Duodenal mucosa (tissue), 2 donors: ENCODE measurements at regions not wholly inside any gene's neighbourhood (a gene's known extent, or its start where the extent isn't known, plus 50 kb on each side); places are given as distances from the start of the nearest gene placed in this dataset.
"Not testable (repeated sequence)": the region's sequence is repeated elsewhere in the genome, so short reads cannot be mapped to it uniquely, and the experiment has no call there.

ENCODE experiments used
- H3K27ac ChIP-seq: one replicate; pipeline ENCODE4 v1.7.0; 2013; ENCODE audit warnings: low read depth, low read length
- H3K27me3 ChIP-seq, 2 donors: one replicate each; pipeline ENCODE4 v1.7.0; 2013; ENCODE audit warnings: low read length in 2 of 2, control low read depth in 1 of 2; ENCODE audit not compliant: insufficient read depth in 2 of 2, control insufficient read depth in 1 of 2
- H3K36me3 ChIP-seq, 2 donors: one replicate each; pipeline ENCODE4 v1.7.0; 2013; ENCODE audit warnings: low read length in 2 of 2, control low read depth in 1 of 2; ENCODE audit not compliant: insufficient read depth in 2 of 2, control insufficient read depth in 1 of 2
- H3K4me1 ChIP-seq, 2 donors: one replicate each; pipeline ENCODE4 v1.7.0; 2013; ENCODE audit warnings: low read length in 2 of 2, control low read depth in 1 of 2; ENCODE audit not compliant: insufficient read depth in 2 of 2, control insufficient read depth in 1 of 2
- H3K4me3 ChIP-seq, 2 donors: one replicate each; pipeline ENCODE4 v1.7.0; 2013; ENCODE audit warnings: low read length in 2 of 2, low read depth in 1 of 2
- H3K9ac ChIP-seq, 2 donors: one replicate each; pipeline ENCODE4 v1.7.0; 2013; ENCODE audit warnings: low read length in 2 of 2, low read depth in 1 of 2
- H3K9me3 ChIP-seq, 2 donors: one replicate each; pipeline ENCODE4 v1.7.0; 2013; ENCODE audit warnings: low read length in 2 of 2, control low read depth in 1 of 2; ENCODE audit not compliant: control insufficient read depth in 1 of 2

DNA sequence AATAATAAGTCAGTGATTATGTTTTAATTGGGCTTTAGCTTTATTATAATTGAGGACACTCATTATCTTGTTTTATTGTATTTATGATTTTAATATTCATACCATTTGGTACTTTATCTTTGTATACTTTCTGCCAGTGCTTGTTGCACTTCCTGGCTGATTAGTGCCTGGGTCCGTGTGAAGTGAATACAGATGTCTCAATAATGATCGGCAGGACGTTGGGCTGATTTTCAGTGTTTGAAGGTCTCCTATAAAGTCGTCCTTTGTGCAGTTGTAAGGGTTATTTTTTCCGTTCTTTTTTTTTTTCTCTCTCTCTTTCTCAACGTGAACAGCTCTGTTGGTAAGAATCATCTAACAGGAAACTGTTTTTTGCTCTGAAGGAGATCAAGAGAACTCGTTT is 450.0 kb upstream of the POU3F2 start:
- Histone ChIP-seq H3K4me1 (no peaks in the 10 kb centered on the region), H3K4me3 (no peak overlapping the region), H3K36me3 (no peaks in the 10 kb centered on the region), H3K9me3 (peaks cover 0 to 3% of the 10 kb centered on the region in 2 donors), H3K27ac (no peak overlapping the region), H3K27me3 (no peaks in the 10 kb centered on the region), H3K9ac (no peak overlapping the region)

DNA sequence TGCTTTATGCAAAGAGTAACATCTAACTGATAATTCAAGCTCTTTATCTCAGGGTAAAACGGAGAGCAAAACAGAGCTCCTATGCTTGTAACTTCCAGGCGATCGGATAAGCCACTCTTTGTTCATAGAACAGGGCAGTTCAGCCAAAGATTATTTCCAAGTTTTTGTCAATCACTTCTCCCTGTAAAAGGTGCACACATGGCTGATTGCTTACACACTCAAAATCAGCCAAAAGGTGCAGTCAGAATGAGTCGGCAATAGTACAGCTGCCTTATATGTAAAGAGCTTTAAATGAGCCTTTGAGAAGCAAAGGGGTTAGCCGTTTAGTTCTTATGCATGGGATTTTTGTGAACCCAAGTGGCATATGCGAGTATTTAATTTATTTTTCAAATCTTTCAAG is 449.6 kb upstream of the POU3F2 start:
- no peaks in the 10 kb centered on the region for H3K4me1 ChIP-seq
- no peaks in the 10 kb centered on the region for H3K36me3 ChIP-seq
- H3K27ac ChIP-seq, result no peak overlapping the region
- no peak overlapping the region for H3K9ac ChIP-seq
- H3K9me3 ChIP-seq, result peaks cover 0 to 3% of the 10 kb centered on the region in 2 donors
- no peak overlapping the region for H3K4me3 ChIP-seq
- H3K27me3 ChIP-seq, result no peaks in the 10 kb centered on the region

DNA sequence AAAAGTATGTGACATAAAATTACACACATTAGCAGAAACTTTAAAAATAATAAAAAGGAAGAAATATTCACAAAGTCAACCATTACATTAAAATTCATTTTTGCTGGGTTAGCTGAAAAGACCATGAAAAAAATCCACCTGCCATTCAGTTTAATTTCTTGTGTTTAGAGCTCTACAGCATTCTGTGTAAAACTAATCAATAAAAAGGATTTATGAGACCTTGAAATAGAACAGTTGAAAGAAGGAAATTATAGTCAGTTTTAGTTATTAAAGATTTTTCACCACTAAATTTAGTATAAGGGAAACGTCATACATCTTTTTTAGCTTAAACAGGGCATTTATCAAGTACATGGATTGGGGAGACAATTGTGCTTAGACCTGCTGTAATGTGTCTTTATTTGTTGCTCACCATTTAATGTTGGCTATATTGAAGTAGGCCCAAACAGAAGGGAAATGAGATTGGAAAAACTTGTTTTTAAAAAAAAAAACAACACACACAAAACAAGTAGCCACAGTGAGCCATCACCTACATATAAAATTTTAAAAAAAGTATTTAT is 438.7 kb upstream of the POU3F2 start:
- H3K27me3 ChIP-seq, result no peaks in the 10 kb centered on the region
- no peaks in the 10 kb centered on the region for H3K4me1 ChIP-seq
- H3K36me3 ChIP-seq, result no peaks in the 10 kb centered on the region
- no peak overlapping the region for H3K4me3 ChIP-seq
- H3K9me3 ChIP-seq, result no peaks in the 10 kb centered on the region
- no peak overlapping the region for H3K9ac ChIP-seq
- H3K27ac ChIP-seq, result no peak overlapping the region

DNA sequence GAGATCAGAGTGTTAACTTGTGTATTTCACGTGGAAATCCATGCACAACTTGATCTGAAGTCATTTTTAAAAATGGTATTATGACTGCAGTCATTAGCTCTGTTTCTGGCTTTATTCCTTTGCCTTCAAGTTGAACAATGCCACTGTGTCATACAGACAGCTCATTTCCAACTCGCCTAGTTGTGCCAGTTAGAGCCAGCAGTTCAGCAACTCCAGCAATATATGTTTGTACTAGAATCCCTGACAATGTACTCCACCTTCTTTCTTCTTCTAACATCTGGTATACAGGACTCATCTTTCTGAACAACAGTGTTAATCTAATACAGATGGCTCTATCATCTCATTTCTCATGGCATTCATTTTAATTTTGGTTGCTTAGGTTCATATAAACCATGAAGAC is 418.3 kb upstream of the POU3F2 start:
- Histone ChIP-seq H3K27me3 (no peaks in the 10 kb centered on the region), H3K36me3 (no peaks in the 10 kb centered on the region), H3K4me3 (no peak overlapping the region), H3K9ac (no peak overlapping the region), H3K4me1 (no peaks in the 10 kb centered on the region), H3K9me3 (peaks cover 0 to 11% of the 10 kb centered on the region in 2 donors), H3K27ac (no peak overlapping the region)

DNA sequence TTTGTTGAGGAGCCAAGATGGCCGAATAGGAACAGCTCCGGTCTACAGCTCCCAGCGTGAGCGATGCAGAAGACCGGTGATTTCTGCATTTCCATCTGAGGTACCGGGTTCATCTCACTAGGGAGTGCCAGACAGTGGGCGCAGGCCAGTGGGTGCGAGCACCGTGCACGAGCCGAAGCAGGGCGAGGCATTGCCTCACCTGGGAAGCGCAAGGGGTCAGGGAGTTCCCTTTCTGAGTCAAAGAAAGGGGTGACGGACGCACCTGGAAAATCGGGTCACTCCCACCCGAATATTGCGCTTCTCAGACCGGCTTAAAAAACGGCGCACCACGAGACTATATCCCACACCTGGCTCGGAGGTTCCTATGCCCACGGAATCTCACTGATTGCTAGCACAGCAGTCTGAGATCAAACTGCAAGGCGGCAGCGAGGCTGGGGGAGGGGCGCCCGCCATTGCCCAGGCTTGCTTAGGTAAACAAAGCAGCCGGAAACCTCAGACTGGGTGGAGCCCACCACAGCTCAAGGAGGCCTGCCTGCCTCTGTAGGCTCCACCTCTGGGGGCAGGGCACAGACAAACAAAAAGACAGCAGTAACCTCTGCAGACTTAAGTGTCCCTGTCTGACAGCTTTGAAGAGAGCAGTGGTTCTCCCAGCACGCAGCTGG is 417.7 kb upstream of the POU3F2 start:
- H3K36me3 ChIP-seq, H3K9ac ChIP-seq, H3K27me3 ChIP-seq, H3K4me3 ChIP-seq, H3K27ac ChIP-seq, H3K4me1 ChIP-seq: not testable (repeated sequence)
- H3K9me3 ChIP-seq, result peaks cover 0 to 11% of the 10 kb centered on the region in 2 donors

DNA sequence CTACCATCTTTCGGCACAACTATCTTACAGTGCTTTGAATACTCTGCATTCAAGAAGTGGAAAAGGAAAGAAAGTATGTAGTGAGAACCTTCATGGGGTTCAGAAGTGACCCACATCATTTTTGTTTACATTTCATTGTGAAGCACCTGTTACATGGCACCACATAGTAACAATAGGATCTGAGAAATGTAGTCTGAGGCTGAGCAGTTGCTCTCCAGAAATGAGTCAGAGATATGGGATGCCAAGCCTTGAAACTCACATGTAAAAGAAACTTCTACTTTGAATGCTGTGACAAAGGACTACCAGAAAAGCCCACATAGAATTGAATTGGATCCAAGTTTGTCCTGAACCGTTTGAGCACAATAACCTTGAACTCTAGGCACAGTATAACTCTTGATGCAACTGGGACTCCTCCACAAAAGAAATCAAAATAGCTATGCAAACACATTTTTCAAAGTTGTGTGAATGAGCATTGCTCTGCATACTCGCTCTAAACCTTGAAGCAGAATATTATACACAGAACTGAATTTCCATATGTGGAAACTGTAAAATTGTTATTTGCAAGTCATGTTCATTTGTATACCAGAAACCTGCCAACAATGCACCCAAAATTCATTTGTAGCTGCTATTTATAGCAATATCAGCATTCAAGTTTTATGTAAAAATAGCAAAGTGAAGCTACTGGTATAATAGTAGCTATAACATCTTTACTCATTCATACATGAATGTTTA is 400.9 kb upstream of the POU3F2 start:
- Histone ChIP-seq H3K9me3 (no peaks in the 10 kb centered on the region), H3K27ac (no peak overlapping the region), H3K4me1 (no peaks in the 10 kb centered on the region), H3K9ac (no peak overlapping the region), H3K36me3 (no peaks in the 10 kb centered on the region), H3K27me3 (no peaks in the 10 kb centered on the region), H3K4me3 (no peak overlapping the region)

DNA sequence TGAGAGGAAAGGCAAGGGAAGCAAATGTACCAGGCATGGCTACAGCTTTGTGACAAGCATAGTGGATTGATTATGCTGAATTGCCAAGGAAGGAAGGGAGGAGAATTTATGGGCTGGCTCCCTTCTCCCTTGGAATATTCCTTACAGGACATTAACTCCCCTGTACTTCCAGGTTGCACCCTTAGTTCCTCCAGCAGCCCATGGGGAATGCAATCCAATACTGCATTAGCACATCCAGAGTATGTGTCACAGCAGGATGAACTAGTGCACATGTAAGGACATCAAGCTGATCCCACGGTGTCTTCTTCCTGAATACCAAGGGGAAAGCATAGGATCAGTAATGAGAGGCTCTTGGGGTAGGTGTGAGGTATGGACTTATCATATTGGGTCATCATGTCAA is 390.7 kb upstream of the POU3F2 start:
- Histone ChIP-seq H3K9ac (no peak overlapping the region), H3K27ac (no peak overlapping the region), H3K4me1 (no peaks in the 10 kb centered on the region), H3K9me3 (no peaks in the 10 kb centered on the region), H3K4me3 (no peak overlapping the region), H3K36me3 (no peaks in the 10 kb centered on the region), H3K27me3 (no peaks in the 10 kb centered on the region)

DNA sequence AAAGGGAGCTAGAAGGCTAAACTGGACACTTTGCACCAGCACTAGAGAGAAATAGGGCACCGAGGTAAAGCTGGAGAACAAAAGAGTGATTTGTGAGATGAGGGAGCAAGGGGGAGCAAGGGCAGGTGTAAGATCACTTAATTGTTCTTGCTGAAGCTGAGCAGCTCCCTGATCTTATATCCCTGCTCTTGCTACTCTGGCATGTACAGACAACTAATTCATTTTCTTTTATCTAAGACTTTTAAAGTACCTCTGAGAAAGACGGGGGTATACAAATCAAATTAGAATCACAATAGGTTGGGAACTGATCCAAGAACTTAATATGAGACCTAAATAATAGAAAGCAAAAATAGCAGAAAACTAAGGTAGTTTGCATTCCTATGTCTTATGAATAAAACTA is 381.7 kb upstream of the POU3F2 start:
- Histone ChIP-seq H3K9ac (no peak overlapping the region), H3K27me3 (no peaks in the 10 kb centered on the region), H3K27ac (no peak overlapping the region), H3K4me1 (no peaks in the 10 kb centered on the region), H3K36me3 (no peaks in the 10 kb centered on the region), H3K4me3 (no peak overlapping the region), H3K9me3 (no peaks in the 10 kb centered on the region)

DNA sequence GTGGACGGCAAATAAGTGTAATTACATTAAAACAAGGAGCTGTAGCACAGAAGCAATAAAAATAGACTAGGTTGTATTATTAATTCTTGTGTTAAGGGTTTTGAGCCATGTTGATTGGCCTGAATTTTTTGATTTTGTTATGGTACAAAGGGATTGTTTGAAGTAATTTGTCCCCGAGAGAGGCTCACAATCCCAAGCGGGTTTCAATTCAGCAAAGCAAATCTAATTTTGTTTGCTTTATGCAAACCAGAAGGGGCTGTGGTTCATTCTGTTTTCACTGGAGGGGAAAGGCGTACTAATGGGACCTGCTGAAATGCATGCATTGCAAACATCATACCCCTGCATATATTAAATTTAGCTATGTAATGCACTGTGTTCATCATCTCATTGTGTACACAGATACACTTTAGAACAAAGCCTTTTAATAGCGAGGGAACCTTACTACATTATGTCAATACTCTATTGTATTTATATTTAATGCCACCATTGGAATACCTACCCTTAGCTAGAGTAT is 379.5 kb upstream of the POU3F2 start:
- Histone ChIP-seq H3K36me3 (no peaks in the 10 kb centered on the region), H3K27me3 (no peaks in the 10 kb centered on the region), H3K9me3 (no peaks in the 10 kb centered on the region), H3K4me1 (no peaks in the 10 kb centered on the region), H3K9ac (no peak overlapping the region), H3K27ac (no peak overlapping the region), H3K4me3 (no peak overlapping the region)

DNA sequence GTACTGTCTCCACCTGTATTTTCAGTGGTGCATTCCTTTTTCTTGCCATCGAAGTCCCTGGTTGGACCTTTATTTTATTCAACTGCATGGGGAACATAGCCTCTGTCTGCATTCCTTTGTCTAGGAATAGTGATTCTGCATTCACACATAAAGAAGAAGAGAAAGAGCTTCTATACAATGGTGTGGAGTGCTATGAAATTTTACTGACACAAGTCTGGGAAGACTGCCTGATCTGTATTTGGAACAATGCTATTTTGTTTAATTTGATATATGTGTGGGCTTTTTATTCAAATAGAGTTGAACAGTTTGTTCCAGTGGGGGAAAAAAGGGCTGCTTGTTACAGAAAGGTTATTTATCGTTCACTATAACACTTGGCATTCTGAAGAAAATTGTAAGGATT is 375.7 kb upstream of the POU3F2 start:
- no peaks in the 10 kb centered on the region for H3K4me1 ChIP-seq
- no peaks in the 10 kb centered on the region for H3K9me3 ChIP-seq
- no peaks in the 10 kb centered on the region for H3K27me3 ChIP-seq
- H3K9ac ChIP-seq, result no peak overlapping the region
- no peak overlapping the region for H3K4me3 ChIP-seq
- no peaks in the 10 kb centered on the region for H3K36me3 ChIP-seq
- H3K27ac ChIP-seq, result no peak overlapping the region
